SU-DHL-6 (cell line): ENCODE measurements at regions not wholly inside any gene's neighbourhood (a gene's known extent, or its start where the extent isn't known, plus 50 kb on each side); places are given as distances from the start of the nearest gene placed in this dataset.

Experiments
- EZH2phosphoT487 ChIP-seq: fragments of 200-600 bp; sonication (generic), shearing (Covaris generic); conservative IDR thresholded peaks from 2 replicates; pipeline ENCODE4 v1.6.1; 2018; ENCODE audit warnings: mild to moderate bottlenecking, antibody characterized with exemption, low read length, moderate library complexity, mixed read lengths
- TF ChIP-seq, protein P1 (sequence below): fragments of 200-600 bp; sonication (generic); IDR thresholded peaks from one replicate; pipeline ENCODE4 v1.5.1; 2017; ENCODE audit warnings: antibody characterized with exemption, mild to moderate bottlenecking, low read length, moderate library complexity; ENCODE audit not compliant: insufficient read depth, poor library complexity, severe bottlenecking

DNA sequence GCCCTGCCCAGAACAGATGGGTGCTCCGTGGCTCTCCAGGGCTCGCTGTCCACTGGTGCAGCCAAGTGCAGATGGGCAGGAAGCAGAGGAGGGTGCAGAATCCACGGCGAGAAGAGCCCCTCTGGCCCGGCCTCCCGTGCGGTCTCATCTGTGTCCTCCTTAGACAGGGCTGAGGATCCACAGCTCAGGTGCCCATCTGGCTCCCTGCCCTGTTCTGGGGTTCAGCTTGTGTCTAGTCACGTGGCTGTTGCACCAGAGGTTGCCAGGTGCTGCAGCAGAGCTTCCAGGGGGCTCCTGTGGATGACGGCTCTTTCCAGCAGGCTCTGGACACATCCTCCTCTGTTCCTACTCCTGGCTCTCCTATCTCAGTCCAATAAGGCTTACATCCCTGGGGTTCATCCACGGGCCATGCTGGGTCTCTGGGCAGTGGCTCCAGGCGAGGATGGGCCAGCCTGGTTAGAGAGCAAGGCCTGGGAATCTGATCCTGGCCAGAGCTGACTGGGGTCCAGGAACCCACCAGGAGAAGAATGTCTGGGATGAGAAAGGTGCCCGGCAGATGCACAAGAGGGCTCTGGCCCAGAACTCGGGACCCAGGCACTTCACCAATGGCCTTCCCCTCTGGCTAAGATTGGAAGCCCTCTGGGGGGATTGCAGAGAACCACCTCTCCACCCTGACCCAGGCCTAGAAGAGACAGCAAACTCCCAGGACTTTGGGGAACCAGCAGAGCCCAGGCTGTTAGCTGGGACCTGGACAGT, 116.3 kb upstream of the ID2 start:
- TF ChIP-seq EZH2phosphoT487, result no peak
- TF ChIP-seq, protein P1, sequence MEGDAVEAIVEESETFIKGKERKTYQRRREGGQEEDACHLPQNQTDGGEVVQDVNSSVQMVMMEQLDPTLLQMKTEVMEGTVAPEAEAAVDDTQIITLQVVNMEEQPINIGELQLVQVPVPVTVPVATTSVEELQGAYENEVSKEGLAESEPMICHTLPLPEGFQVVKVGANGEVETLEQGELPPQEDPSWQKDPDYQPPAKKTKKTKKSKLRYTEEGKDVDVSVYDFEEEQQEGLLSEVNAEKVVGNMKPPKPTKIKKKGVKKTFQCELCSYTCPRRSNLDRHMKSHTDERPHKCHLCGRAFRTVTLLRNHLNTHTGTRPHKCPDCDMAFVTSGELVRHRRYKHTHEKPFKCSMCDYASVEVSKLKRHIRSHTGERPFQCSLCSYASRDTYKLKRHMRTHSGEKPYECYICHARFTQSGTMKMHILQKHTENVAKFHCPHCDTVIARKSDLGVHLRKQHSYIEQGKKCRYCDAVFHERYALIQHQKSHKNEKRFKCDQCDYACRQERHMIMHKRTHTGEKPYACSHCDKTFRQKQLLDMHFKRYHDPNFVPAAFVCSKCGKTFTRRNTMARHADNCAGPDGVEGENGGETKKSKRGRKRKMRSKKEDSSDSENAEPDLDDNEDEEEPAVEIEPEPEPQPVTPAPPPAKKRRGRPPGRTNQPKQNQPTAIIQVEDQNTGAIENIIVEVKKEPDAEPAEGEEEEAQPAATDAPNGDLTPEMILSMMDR, result no peak
